GM12872 (cell line): ENCODE measurements at regions not wholly inside any gene's neighbourhood (a gene's known extent, or its start where the extent isn't known, plus 50 kb on each side); places are given as distances from the start of the nearest gene placed in this dataset.
A peak's percentile ranks its signal among the peaks of the same experiment; 100 is the strongest.

ENCODE experiments used
- TF ChIP-seq, protein P1 (sequence below): IDR thresholded peaks from 3 replicates; pipeline ENCODE4 v1.5.1; 2011; ENCODE audit warnings: low read depth, mild to moderate bottlenecking, low read length, moderate library complexity; ENCODE audit not compliant: insufficient read depth

GRCh38 chr14:35229084-35229791, 62.9 kb upstream of the PSMA6 start:
- TF ChIP-seq, protein P1, sequence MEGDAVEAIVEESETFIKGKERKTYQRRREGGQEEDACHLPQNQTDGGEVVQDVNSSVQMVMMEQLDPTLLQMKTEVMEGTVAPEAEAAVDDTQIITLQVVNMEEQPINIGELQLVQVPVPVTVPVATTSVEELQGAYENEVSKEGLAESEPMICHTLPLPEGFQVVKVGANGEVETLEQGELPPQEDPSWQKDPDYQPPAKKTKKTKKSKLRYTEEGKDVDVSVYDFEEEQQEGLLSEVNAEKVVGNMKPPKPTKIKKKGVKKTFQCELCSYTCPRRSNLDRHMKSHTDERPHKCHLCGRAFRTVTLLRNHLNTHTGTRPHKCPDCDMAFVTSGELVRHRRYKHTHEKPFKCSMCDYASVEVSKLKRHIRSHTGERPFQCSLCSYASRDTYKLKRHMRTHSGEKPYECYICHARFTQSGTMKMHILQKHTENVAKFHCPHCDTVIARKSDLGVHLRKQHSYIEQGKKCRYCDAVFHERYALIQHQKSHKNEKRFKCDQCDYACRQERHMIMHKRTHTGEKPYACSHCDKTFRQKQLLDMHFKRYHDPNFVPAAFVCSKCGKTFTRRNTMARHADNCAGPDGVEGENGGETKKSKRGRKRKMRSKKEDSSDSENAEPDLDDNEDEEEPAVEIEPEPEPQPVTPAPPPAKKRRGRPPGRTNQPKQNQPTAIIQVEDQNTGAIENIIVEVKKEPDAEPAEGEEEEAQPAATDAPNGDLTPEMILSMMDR = peak; percentile 34; the same call in 2 of the 3 replicates

DNA sequence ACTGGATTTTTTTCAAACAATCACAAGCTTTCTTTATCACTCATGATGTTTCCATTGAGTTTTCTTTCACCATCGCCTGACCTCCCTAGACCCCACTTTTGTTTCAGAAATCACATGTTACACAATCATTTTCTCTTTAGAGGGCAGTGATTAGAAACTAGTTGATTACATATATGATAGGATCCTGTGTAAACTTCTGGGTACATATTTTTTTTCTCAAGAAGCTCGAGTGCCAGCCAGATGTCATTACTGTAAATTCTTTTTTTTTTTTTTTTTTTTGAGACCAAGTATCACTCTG, 62.4 kb upstream of the PSMA6 start:
- TF ChIP-seq, protein P1 = no peak

- TF ChIP-seq, protein P1 = no peak
These were observed 60.9 kb upstream of the PSMA6 start for GRCh38 chr14:35231207-35231760.

DNA sequence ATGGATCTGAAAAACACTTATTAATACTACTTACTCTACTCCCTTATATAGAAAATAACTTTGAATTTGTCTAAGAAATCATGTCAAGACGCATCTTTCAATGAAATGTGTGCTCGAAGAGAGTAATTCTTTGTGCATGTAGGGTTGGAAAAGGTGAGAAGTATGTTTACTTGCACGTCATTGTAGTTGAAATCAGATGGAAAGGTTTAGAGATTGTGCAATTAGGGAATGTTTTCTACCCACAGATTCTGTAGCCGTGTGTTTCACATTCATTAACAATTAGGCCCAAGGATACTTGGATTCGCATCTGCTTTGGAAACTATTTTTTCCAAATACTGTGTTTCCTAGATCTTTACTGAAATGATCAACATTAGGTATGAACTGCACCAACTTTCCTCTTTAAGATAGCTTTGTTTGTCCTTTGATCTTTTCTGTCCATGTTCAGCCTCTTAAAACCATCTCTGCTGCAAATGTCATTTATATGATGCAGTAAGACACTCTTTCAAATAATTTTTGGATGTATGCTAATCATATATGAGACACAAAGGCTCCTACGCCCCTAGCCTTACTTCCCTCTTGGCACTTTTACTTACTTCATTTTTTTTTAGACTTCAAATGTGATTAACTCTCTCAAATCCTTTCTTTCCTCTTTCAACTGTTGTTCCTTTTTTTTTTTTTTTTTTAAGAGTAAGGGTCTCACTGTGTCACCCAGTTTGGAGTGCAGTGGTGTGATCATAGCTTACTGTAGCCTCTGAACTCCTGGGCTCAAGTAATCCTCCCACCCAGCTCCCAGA, 58.0 kb upstream of the PSMA6 start:
- TF ChIP-seq, protein P1 = no peak

DNA sequence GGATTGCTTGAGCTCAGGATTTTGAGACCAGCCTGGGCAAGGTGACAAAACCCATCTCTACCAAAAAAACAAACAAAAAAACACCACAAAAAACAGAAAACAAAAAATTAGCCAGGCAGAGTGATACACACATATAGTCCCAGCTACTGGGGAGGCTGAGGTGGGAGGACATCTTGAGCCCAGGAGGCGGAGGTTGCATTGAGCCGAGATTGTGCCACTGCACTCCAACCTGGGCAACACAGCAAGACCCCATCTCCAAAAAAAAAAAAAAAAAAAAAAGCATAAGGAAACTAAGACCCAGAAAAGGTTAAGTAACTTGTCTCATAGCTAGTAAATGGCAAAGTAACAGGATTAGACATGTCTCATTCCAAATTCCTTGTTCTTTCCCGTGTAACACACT, 56.3 kb upstream of the PSMA6 start:
- TF ChIP-seq, protein P1 = no peak

DNA sequence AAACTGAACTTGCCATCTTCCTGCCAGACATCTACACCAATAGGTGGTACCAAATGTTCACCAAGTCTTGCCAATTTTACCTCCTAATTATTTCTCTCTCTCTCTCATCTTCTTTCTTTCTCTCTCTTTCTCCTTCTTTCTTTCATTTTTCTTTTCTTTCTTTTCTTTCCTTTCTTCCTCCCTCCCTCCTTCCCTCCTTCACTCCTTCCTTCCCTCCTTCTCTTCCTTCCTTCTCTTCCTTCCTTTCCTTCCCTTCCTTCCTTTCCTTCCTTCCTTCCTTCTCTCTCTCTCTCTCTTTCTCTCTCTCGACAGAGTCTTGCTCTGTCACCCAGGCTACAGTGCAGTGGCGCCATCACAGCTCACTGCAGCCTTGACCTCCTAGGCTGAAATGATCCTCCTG, 55.4 kb upstream of the PSMA6 start:
- TF ChIP-seq, protein P1 = no peak

DNA sequence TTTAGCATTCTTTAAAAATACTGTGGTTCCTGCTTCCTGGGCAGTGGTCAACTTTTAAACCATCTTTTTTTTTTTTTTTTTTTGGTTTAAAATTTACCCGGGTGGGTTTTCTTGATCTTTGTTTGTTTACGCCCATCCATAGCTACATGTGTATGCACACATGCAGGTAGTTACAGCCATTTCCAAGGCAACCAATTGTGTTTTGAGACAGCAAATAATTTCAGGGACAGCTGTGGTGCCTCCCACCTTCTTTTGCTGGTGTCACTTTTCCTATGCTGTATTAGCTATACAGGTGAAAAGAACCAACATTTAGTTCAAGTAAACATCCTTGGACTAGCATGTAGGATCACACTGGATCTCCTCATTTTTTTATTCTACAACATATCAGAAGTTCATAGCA, 52.0 kb upstream of the PSMA6 start:
- TF ChIP-seq, protein P1 = no peak
